ENCODE measurements at regions not wholly inside any gene's neighbourhood (a gene's known extent, or its start where the extent isn't known, plus 50 kb on each side); places are given as distances from the start of the nearest gene placed in this dataset.

DNA sequence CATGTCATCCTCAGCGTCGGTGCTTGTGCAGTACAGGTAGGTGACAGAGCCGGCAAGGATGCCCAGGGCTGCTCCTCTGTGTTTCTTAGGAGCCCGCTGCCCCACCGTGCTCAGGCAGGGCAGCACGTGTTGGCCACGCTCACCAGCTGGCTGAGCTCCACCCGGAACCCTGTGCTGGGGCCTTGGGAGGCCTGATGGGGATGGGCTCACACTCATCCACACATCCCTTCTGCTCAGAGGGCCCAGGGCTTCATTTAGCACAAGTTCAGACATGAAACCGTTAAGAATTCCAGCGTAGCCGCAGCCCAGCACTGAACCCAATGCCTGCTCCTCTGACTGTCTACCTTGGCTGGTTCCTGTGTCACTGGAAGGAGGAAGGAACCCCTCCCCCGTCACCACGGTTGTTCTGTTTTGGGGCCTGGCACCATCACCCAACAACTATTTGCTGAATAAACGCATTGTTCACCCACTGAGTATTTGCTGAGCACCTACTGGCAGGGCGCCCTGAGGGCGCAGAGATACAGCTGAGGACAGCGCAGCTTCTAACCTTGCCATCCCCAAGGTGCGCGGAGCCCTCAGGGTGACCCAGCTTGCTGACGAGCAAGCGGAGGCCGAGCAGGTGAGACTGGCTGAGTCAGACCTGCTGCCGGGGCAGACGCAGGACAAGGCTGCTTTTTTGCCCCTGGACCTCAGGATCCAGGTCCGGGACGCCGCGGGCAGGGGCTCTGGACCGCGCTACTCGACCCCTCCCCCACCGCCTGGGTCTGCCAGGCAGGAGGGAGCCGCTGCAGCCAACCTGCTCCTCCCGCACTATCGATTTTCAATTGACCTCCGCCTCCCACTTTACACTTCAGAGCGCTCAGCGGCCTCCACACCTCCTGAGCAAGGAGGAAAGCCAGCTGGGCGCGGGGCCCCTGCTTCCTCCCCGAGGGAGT is 50.6 kb upstream of the RET start:
- WGBS, 10 experiments, result 0 to 60% (median 16%) methylated on average over 1 to 25 of the region's 41 CpGs; no CpG with 5 or more reads in 2 of the 10 experiments

More for the DNA sequence above, 50.6 kb upstream of the RET start:
- Histone ChIP-seq H3K4me1 (replicated peaks in 1 of 2) (peaks cover 9 to 10% of the 10 kb centered on the region in 2 donors), H3K27ac (no peak overlapping the region), H3K4me3 (no peak overlapping the region)
- peak in 5 of 8 experiments; percentile 35 to 84 (median 67) for ATAC-seq (replicated peaks in 6 of 8)
- in situ Hi-C loops (cut with MboI; ENCODE audit: low pct_unique_long_range_greater_than_20kb in 2 of 9, low sequenced_read_pairs in 9 of 9, unreplicated experiment in 9 of 9), result loop anchor here in 1 of 9 experiments (25.0 kb wide), 1 partner anchor 89 kb away; no protein-coding TSS in a partner anchor
